Activated naive CD4-positive, alpha-beta T cell (primary cell): ENCODE measurements at regions not wholly inside any gene's neighbourhood (a gene's known extent, or its start where the extent isn't known, plus 50 kb on each side); places are given as distances from the start of the nearest gene placed in this dataset.

Experiments used
- DNase-seq, 4 experiments: peaks; one replicate each; lab custom pipeline; 2025; lab: John Stamatoyannopoulos, UW

GRCh38 chr13:74084375-74084935 lies 49.7 kb downstream of the KLF12 start:
- no peak for DNase-seq

- no peak for DNase-seq
Measured at GRCh38 chr13:74082741-74083160, 51.5 kb downstream of the KLF12 start.

DNA sequence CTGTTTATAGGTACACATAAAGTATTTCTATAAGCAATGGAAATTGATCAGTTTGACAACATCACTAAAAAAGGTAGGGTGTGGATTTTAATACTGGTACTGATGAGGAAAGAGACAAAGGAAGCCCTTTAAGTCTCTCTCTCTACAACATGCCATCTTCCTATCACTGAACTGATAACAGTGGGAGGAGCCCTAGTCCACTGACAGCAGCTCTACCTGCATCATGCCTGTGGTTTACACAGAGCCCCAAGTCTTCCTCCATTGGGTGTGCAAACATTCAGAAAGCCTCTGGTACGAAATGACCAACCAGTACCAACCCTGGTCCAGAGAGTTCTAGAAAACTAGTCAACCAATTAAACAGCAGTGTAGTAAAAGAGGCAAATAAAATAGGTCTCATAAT lies 53.4 kb downstream of the KLF12 start:
- DNase-seq = no peak

DNA sequence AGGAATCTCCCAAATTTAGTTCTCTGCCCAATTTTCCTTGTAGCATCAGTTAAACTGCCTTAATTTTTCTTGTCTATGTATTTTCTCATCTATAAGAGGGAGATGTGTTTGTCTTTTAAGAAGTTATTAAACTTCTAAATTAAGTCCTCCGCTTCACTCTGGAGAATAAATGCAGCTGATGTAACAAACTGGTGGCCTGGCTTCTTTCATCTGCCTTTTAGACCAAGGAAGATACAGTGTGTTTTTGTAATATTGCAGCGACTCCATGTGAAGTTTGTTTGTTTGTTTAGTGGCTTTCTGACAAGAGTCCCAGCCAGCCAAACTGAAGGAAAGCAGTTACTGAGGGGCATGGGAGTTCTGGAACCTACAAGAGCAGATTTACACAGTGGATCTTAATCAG lies 56.4 kb downstream of the KLF12 start:
- DNase-seq = no peak

GRCh38 chr13:74077375-74077774 lies 56.8 kb downstream of the KLF12 start:
- no peak for DNase-seq

DNA sequence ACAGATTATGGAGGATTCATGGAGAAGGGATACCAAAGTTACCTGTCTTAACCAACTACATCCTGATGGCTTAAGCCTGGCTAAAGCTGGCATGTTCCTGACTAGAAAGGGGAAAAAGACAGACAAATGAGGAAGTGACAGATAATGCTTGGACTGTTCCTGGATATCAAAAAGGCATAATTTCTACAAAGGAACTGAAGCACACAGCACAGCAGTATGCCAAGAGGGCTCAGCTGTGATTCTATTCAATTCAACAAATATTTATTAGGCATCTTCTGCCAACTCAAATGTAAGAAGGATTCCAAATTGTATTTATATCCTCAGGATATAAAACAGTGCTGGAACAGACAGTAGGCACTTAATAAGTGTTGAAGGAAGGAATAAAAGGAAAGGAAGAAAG lies 59.5 kb downstream of the KLF12 start:
- DNase-seq = no peak

DNA sequence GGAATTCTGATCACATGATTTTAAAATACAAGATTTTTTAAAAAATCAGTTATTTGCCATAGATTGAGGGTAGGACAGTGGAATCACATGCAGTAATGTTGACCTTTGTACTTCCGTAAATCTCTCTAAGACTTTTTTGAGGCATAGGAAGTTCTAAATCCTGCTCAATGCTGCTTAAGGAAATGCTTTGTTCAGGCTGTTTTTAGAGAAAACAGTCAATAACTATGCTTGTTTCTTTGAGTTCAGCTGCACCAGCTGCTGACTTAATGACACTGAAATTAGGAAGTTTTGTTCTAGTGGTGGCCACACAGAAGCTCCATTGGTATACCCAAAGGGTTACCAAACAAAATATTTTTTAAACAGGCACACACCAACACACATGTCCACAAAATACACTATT lies 60.9 kb downstream of the KLF12 start:
- no peak for DNase-seq

DNA sequence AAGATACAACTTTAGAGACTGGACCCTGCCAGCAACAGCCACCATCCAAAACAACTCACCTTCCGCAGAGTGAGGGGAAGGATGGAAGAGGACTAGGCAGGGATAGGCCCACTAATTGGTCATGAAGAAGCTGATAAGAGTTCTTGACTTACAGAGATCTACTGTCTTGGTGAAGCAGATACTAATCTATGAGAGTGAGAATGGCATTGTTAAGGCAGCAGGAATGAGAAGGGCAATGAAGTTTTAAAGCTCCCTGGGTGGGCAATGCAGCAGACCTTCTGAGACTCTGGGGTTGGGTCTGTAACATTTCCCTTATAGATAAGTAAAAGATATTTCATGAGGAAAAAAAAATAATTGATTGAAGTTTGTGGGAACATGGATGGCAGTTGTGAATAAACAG lies 63.7 kb downstream of the KLF12 start:
- no peak for DNase-seq

DNA sequence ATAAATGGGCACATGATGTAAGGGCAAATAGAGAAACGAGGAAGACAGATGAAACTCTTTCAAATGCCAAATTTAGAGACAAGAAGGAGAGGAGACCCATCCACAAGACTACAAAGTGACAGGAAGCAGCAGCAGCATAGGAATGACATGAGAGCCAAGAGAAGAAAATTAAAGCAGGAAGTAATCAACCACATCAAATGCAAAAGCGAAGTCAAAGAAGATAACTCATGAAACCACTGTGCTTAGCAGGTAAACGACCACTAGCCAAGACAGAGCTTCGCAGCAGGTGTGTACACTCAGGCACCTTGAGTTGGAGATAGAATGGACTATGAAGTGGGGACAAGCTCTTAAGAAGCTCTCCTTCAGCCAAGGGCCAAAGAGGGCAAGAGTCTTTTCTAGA lies 64.1 kb downstream of the KLF12 start:
- no peak for DNase-seq

GRCh38 chr13:74068471-74068870 lies 65.7 kb downstream of the KLF12 start:
- DNase-seq = no peak

DNA sequence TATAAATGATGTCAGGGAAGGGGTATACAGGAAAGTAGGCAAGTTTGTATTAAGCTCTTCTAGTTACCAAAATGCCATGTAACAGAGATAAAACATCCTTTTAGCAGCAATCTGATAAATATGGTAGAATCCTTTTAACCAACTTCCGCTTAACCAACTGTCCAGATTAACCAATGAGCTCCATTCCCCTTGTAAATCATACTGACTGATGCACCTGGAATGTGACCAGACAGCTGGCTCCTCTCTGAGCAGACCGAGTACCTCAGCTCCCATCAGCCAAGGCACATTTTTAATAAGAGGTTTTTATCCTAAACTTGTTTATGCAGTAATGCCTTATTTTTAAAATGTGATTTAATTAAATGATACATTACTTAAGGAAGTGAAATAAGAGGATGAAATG lies 66.4 kb downstream of the KLF12 start:
- no peak for DNase-seq

GRCh38 chr13:74066937-74067336 lies 67.3 kb downstream of the KLF12 start:
- DNase-seq = no peak

- DNase-seq = no peak
Measured at GRCh38 chr13:74064805-74065312, 69.3 kb downstream of the KLF12 start.

- no peak for DNase-seq
Measured at GRCh38 chr13:74063533-74064100, 70.6 kb downstream of the KLF12 start.

- no peak for DNase-seq
Measured at GRCh38 chr13:74062933-74063332, 71.3 kb downstream of the KLF12 start.

- no peak for DNase-seq
Measured at GRCh38 chr13:74061926-74062595, 72.1 kb downstream of the KLF12 start.

DNA sequence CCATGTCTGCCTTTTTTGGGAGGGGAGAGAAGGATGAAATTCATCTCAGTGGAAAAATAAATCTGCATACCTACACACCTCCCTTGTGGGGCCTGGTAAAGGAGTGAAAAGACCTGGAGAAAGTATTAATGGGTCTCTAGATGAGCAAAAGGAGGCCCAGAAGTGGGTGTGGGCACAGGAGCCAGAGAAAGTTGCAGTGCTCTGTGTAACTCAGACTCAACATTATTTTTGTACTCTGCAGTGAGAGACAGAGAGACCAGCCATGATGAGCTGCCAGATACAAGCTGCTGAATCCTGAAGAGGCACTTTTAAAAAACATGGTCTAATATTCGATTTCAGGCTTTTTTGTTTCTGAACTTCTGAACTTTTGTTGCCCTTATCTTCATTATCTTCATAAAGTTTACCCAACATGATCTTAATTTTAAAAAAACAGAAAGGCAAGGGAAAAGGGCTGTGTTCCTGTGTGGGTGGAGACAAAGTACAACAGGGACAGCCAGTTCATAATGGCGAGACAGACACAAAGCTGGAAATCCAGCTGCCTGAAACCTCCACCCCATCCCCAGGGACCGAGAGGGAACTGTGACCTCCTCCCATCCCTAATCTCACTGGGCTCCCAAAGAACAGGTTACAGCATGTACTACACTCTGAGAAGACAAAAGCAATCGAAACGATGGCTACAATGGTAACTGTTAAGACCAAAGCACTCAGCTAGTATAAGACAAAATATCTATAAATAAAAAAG lies 77.2 kb downstream of the KLF12 start:
- DNase-seq = no peak

- DNase-seq = no peak
Measured at GRCh38 chr13:74052402-74052928, 81.7 kb downstream of the KLF12 start.

DNA sequence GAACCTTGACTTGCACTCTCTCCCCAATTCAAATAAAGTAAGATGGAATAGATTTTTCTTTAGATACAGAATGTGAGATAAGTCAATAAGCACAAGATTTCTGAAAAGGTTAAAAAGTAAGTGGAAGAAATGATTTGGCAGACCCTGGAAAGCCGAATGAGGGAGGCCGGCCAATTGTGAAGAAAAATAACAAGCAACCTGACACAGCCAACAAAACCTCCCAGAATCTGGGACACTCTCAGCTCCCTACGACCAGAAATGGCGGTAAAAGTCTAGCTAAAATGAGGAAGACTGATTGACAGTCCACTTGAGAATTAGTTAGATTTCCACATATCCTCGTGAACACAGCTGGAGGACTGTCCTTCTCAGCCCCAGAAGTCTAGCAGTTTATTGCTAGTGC lies 85.4 kb downstream of the KLF12 start:
- no peak for DNase-seq

- DNase-seq = no peak
Measured at GRCh38 chr13:74047931-74048600, 86.1 kb downstream of the KLF12 start.

DNA sequence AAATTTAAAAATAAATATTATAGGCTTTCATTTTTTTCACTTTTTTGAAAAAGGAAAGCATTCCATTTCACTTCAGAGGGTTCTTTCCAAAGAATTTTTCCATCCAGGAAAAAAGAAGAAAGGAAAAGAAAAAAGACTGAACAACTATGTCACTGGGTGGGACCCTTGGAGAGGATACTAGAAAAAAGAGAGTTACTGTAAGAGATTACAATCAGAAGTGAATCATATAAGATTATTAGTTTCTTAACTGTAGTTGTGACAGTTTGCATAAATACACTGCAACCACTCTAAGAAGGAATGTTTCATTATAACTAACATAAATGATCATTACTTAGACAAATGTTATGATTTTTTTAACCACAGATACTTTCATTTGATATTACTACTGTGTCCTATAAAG lies 87.8 kb downstream of the KLF12 start:
- DNase-seq = no peak

GRCh38 chr13:74045583-74045982 lies 88.6 kb downstream of the KLF12 start:
- DNase-seq = no peak
